GM12891 (cell line): ENCODE measurements at regions not wholly inside any gene's neighbourhood (a gene's known extent, or its start where the extent isn't known, plus 50 kb on each side); places are given as distances from the start of the nearest gene placed in this dataset.

Experiments
- PAX5 ChIP-seq: IDR thresholded peaks from 2 replicates; pipeline ENCODE4 v1.6.1; 2011; ENCODE audit warnings: low read length, moderate library complexity, mild to moderate bottlenecking; ENCODE audit not compliant: insufficient read depth, severe bottlenecking
- POLR2A ChIP-seq: IDR thresholded peaks from 2 replicates; pipeline ENCODE4 v1.6.1; 2011; ENCODE audit warnings: low read depth, low read length, control low read depth
- POLR2AphosphoS5 ChIP-seq: IDR thresholded peaks from 2 replicates; pipeline ENCODE4 v1.6.1; 2011; ENCODE audit warnings: low read depth, low read length, control low read depth
- POU2F2 ChIP-seq: IDR thresholded peaks from 2 replicates; pipeline ENCODE4 v1.6.1; 2011; ENCODE audit warnings: low read depth, mild to moderate bottlenecking, control low read depth, low read length, moderate library complexity
- TAF1 ChIP-seq: IDR thresholded peaks from 2 replicates; pipeline ENCODE4 v1.6.1; 2011; ENCODE audit warnings: low read depth, low read length, control low read depth

DNA sequence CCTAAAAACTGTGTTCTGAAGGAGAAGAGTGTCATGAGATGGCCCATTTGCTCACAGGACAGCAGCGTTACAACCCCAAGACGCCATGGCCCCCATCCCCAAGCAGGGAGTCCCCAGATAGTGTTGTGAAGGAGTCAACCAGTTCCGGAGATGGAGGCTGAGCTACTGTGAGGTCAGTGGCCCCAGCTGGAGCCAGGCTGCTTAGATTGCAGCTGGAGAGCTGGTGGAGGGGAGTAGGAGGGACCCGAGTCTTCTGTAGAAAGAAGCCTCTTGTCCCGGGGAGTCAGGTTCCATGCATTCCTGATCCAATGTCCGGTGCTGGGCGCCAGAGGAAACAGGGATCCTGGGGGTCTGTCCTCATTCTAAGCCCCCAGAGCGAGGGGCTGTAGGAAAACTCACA is 93.5 kb upstream of the SIM2 start:
- TF ChIP-seq TAF1 (no peak), POLR2A (no peak), POLR2AphosphoS5 (no peak), POU2F2 (no peak), PAX5 (no peak)
